Retina (tissue), 1 donor: ENCODE measurements at regions not wholly inside any gene's neighbourhood (a gene's known extent, or its start where the extent isn't known, plus 50 kb on each side); places are given as distances from the start of the nearest gene placed in this dataset.
"Not testable (repeated sequence)": the region's sequence is repeated elsewhere in the genome, so short reads cannot be mapped to it uniquely, and the experiment has no call there.

Experiments used
- DNase-seq: peaks from one replicate; pipeline ENCODE4 v3.0.0-alpha.2; 2016

DNA sequence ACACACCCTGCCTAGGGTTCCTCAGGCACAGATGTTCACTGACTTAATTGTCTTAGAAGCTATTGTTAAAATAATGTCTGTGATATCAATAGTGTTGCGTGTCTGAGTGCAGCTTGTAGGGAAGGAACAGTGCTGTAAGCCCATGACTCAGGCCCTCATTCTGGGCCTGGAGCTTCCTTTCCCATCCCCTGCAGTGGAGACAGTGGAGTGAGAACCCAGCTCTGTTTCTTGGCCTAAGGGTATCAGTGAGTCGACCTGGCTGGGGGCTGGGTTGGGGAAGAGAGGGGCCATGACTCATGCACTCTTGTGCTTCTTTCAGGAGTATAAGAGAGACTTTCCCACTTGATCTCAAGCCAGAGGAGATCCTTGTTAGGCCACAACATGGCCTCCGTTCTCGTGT is 106.8 kb downstream of the HRH4 start:
- no peak for DNase-seq

GRCh38 chr18:24570716-24571115 is 110.3 kb downstream of the HRH4 start:
- DNase-seq = no peak

- no peak for DNase-seq
Measured at GRCh38 chr18:24582771-24583170, 122.3 kb downstream of the HRH4 start.

GRCh38 chr18:24584205-24584604 is 123.8 kb downstream of the HRH4 start:
- no peak for DNase-seq

GRCh38 chr18:24584813-24585212 is 124.4 kb downstream of the HRH4 start:
- peak; percentile 34 for DNase-seq

DNA sequence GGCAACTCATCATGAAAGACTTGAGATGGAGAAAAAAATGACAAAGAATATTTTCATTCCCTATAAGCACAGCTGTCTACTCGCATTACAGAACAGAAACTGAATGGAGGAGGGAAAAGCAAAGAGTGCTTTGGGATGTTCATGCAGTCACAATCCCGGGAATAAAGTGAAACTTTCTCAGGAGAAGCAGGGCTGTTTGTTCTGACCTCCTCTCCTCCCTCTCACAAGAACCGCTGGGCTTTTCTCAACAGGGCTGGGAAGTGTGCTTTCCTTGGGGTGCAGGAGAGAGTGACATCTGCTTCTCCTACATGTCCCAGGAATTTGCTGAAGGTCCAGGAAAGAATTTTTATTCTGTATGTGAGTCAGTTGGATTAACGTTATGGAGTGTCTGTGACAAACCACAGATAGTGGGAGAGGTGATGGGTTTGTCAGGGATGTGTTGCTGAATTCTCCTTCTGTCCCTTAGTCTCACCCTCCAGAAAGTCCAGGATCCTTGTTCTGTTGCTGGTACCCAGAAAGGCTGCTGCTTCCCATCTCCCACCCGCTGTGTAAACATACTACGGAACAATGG is 125.6 kb downstream of the HRH4 start:
- peak; percentile 19 for DNase-seq

DNA sequence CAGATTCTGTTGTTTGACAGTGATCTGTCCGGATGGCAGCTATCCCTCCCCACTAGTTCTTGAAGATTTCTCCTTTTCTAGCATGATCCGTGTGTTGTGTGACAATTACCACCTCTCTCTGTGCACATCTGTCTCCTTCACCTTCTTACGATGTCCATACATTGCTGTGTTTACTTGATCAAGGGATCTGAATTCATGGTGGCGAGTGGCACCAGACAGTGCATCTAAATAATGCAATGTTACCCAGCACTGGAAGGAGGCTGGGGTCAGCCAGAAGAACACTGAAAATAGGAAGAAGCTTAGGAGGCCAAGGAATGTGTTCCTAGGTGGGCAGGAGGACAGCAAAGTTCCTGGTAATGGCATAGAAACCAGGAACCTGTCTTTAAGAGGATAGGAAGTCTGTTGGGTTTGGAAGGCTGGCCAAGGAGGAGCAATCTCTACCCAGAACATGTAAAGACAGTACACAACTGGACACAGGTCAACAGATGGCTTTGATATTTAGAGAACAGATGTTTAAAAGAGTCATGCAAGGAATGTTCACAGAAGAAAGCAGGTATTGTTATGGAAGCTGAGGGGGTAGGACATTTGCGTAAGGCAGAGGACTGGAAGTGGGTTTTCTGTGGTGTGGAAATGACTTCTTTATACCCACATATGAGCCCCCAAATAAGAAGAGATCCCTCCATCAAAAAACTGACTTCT is 126.4 kb downstream of the HRH4 start:
- no peak for DNase-seq

- no peak for DNase-seq
Measured at GRCh38 chr18:24588440-24588839, 128.0 kb downstream of the HRH4 start.

GRCh38 chr18:24590946-24591345 is 130.5 kb downstream of the HRH4 start:
- no peak for DNase-seq

DNA sequence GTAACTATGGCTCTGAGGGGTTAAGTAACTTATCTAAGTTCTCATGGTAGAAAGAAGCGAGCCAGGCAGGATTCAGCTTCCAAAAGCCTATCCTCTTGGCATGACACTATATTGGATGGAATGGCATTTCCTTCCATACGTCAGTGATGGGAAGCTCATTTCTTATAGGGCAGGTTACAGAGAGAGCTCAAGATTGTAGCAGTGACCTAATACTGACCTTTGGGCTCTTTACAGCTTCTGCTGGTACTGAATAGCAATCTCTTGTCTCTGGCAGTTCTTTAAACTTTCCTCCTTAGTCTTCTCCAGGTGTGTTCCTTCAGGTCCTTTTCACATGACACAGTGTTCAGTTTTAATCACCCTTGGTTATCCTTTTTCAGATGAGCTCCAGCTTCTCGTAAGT is 133.0 kb downstream of the HRH4 start:
- DNase-seq = no peak

DNA sequence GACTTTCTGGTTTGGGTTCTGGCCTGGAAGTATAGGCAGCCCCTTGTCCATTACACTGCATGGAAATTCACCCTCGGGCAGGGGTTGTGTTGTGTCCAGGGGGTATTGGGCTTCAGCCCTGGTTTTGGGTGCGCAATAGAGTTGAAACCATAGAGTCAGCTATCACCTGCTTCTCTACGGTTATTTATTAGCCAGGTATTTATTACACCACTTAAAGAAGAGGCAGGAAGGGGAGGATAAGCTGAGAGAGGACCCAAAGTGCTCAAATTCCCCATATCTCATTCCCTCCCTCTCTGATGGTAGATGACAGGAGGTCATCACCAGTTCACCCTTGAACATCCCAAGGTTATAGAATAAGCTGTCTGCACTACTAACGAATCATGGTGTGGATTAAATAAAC is 133.4 kb downstream of the HRH4 start:
- DNase-seq = no peak

DNA sequence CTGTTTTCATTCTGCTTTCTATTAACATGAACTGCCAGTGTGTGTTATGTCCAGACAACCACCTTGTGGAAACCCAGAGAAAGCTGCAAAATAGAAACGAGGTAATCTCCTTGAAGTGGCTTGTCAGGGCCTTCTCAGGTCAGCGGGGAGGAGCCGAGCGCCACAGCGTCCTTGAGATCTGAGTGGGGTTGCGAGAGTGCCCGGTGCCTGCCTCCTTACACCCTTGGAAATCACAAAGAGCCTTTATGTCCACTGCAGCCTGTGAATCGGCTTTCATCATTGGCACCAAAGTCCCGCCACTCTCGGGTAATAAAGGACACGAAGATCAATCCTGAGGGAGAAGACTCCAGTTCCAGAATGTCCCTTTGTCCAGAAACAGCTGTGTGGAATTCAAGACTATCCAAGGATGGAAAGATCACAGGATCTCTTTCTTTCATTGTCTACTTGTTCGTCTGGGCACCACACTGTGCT is 135.2 kb downstream of the HRH4 start:
- peak; percentile 74 for DNase-seq

GRCh38 chr18:24600076-24600654 is 139.7 kb downstream of the HRH4 start:
- peak; percentile 54 for DNase-seq

GRCh38 chr18:24601585-24601984 is 141.1 kb downstream of the HRH4 start:
- DNase-seq = no peak

DNA sequence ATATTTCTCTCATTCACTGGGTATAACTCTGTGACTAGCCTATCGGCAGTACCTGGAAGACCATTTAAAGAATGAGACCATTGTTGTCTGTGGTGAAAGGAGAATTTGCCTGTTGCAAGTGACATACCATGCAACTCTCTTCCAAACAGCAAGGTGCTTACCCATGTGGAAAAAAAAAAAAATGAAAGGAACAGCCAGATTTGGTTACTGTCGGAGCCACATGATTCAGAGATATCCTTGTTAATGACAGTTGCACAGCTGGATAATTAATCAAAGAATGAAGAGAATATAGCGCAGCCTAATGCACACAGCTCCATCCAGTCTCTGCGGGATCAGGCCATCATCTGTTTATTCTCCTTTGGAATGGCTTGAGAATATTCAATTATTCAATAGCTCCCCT is 141.8 kb downstream of the HRH4 start:
- peak; percentile 52 for DNase-seq

- DNase-seq = peak; percentile 23
Measured at GRCh38 chr18:24603151-24603550, 142.7 kb downstream of the HRH4 start.

DNA sequence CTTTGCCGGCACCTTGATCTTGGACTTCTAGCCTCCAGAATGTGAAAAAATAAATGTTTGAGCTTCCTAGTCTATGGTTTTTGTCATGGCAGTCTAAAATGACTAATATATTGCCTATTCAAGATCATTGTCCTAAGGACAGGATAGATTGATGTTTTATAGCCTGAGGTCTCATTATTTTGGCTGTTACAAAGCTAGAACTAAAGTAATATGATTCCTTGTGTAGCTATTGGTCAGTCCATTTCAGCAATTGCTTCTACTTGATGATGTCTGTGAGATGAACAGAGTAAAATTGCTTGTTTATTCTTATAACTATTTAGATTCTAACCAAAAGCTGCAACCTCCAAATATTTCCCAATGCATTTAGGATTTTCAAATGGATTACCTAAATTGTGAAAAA is 145.0 kb downstream of the HRH4 start:
- no peak for DNase-seq

- no peak for DNase-seq
Measured at GRCh38 chr18:24609254-24609653, 148.8 kb downstream of the HRH4 start.

- peak; percentile 50 for DNase-seq
Measured at GRCh38 chr18:24611075-24611474, 150.6 kb downstream of the HRH4 start.

DNA sequence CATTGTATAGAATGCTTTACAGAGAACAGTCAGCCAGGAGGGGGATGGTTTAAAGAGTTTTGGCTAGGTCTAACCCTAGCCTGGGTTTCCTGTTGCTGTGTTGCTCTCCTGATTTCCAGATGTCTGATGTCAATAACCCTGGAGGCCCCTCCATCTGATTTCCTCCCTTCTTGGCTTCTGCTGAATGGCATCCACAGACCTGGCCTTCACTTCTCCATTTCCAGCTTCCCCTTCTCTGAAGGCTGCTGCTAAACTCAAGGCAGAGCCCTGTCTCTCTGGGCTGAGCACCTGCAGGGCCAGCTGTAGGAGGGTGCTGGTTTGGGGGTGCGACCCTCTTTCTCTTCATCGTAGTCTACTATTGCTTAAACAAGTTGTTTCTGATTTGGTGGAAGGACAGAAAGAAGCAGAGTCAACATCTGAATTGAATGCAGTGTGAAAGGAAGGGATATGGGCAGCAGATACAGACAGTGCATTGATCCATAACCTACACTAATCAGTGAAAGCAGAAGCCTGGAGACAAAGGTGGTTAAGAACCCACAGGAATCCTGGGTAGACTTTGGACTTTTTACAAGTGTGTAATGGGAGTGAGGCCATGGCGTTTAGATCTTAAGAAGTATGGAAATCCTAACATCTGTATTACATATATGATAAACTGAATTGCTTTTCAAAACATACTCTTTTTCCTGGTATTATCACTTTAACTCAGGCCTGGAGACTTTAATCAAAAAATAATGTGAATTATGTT is 153.6 kb downstream of the HRH4 start:
- no peak for DNase-seq

DNA sequence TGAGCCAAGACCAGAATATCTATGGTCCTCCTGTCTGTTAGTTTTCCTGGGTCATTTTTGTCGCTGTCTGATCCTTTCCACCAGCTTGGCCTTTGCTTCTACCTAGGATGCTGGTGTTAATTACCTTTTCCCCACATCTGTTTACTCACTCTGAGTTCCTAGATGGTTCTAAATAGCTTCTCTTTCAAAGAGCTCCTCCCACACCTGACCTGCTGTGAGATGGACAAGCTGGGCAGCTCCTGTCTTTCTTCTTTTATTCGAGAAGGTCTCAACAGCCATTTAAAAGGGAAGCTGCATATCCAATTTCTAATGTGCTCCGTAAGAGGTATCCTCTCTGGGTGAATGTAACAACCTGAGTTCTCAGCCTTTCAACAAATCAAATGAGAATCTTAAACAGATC is 156.2 kb downstream of the HRH4 start:
- DNase-seq = no peak

DNA sequence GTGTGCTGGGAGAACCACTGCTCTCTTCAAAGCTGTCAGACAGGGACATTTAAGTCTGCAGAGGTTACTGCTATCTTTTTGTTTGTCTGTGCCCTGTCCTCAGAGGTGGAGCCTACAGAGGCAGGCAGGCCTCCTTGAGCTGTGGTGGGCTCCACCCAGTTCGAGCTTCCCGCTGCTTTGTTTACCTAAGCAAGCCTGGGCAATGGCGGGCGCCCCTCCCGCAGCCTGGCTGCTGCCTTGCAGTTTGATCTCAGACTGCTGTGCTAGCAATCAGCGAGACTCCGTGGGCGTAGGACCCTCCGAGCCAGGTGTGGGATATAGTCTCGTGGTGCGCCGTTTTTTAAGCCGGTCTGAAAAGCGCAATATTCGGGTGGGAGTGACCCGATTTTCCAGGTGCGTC is 164.0 kb downstream of the HRH4 start:
- DNase-seq = not testable (repeated sequence)

DNA sequence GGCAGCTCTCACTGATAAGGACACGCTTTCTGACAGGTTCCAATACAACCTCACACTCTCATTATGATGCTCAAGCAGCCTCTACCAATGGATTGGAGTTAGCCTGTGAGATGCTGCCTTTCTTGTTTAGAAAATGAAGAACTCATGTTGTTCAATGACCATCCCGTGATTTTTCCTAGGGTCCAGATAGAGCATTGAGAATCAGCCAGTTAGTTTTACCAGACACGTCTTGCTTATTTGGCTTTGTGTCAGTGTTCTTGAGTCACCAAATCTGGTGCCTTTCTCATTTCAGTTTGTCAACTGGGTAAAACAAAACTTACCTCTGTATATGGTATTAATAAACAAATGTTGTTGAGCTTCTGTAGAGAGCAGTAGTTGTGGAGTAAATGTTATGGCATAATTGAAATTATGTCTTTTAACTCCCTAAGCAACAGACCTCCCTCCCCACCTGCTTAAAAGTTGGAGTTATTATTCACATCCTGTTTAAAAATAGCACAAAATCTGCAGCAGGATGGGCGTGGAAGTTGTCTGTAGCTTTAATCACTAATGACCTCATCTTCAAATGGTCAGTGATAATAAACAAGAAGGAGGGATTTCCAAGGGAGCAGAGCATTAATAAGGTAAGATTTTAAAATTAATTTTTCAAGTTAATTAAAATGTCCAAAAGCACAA is 167.3 kb downstream of the HRH4 start:
- DNase-seq = no peak
